ENCODE measurements at regions not wholly inside any gene's neighbourhood (a gene's known extent, or its start where the extent isn't known, plus 50 kb on each side); places are given as distances from the start of the nearest gene placed in this dataset.

DNA sequence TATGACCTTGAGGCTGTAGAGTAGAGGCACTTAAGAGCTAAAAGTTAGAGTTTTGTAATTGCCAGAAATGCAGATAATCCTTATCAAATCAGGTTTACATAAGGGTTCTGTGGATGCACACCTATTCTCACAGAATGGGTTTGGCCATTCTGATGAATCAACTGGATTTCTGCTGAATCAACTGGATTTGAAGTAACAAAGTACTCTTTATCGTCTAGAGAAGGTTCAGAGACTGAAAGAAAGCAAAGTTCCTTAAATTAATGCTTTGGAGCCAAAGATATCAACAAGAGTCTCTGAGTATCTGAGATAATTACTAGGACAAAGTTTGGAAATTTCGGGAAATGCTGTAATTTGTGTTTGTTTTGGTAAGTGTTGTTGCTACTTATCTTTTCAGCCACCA lies 669.6 kb upstream of the ZNF608 start:
- intact Hi-C loops (cut with micrococcal nuclease), result no loop called here

DNA sequence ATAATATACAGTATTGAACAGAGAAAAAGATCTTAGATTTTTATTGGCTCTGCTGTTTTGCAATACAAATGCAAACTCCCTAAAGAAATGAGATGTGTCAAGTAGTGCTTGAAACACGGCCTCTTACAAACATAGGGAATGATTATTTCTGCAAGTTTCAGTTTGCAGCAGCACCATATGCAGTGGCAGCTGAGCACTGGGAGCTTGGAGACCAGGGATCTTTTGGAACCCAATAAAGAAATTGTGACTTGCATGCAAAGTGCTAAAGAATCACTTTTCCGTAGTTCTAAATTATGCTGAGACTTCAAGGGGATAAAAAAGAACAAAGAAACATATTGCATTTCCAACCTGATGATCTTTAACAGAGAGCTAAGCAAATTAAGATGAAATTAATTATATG lies 674.6 kb upstream of the ZNF608 start:
- Histone ChIP-seq H3K9me3 (replicated peaks; ENCODE audit: control insufficient read depth, insufficient read depth, low read length) (no peaks in the 10 kb centered on the region), H3K27me3 (ENCODE audit: control insufficient read depth in 2 of 2, insufficient read depth in 2 of 2, low read length in 2 of 2) (no peaks in the 10 kb centered on the region), H3K27ac (ENCODE audit: insufficient read depth, low read depth, low read length) (no peak overlapping the region), H3K36me3 (ENCODE audit: control insufficient read depth in 2 of 2, extremely low read depth in 1 of 2, insufficient read depth in 2 of 2, low read length in 2 of 2) (no peaks in the 10 kb centered on the region), H3K79me2 (ENCODE audit: control insufficient read depth, insufficient read depth, low read length) (no peaks in the 10 kb centered on the region), H3K4me2 (ENCODE audit: insufficient read depth, low read length) (no peak overlapping the region), H3K9ac (replicated peaks; ENCODE audit: extremely low read depth, insufficient read depth, low read length) (no peak overlapping the region), H3K4me1 (ENCODE audit: control insufficient read depth, extremely low read depth, insufficient read depth, low read length) (no peaks in the 10 kb centered on the region), H2AFZ (ENCODE audit: low read depth, low read length) (no peak overlapping the region), H3K9me1 (replicated peaks; ENCODE audit: control insufficient read depth, extremely low read depth, insufficient read depth, low read length) (no peaks in the 10 kb centered on the region), H3K4me3 (replicated peaks in 1 of 3; ENCODE audit: insufficient read depth in 1 of 3, low read depth in 1 of 3, low read length in 3 of 3) (no peak overlapping the region), H4K20me1 (replicated peaks; ENCODE audit: control insufficient read depth, extremely low read depth, insufficient read depth, low read length) (no peaks in the 10 kb centered on the region)
- dilution Hi-C loops (cut with MboI; ENCODE audit: extremely low pct_ligation_motif_present, low sequenced_read_pairs), result no loop called here
- DNase-seq (ENCODE audit: low read depth, low spot score), result no peak
- TF ChIP-seq JUN (IDR thresholded peaks at IDR 0.05; ENCODE audit: borderline replicate concordance, insufficient read depth, insufficient read length, low read depth), result no peak
- TF ChIP-seq, protein P1, sequence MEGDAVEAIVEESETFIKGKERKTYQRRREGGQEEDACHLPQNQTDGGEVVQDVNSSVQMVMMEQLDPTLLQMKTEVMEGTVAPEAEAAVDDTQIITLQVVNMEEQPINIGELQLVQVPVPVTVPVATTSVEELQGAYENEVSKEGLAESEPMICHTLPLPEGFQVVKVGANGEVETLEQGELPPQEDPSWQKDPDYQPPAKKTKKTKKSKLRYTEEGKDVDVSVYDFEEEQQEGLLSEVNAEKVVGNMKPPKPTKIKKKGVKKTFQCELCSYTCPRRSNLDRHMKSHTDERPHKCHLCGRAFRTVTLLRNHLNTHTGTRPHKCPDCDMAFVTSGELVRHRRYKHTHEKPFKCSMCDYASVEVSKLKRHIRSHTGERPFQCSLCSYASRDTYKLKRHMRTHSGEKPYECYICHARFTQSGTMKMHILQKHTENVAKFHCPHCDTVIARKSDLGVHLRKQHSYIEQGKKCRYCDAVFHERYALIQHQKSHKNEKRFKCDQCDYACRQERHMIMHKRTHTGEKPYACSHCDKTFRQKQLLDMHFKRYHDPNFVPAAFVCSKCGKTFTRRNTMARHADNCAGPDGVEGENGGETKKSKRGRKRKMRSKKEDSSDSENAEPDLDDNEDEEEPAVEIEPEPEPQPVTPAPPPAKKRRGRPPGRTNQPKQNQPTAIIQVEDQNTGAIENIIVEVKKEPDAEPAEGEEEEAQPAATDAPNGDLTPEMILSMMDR (IDR thresholded peaks at IDR 0.05; ENCODE audit: extremely low read depth in 1 of 2, insufficient read depth in 1 of 2, low read depth in 1 of 2, low read length in 2 of 2), result no peak
- TF ChIP-seq FOS (IDR thresholded peaks at IDR 0.05; ENCODE audit: borderline replicate concordance, insufficient read depth, low read length), result no peak
- no peak for TF ChIP-seq POLR2A (IDR thresholded peaks at IDR 0.05; ENCODE audit: low read depth, low read length)
- no peak for TF ChIP-seq POLR2AphosphoS5 (IDR thresholded peaks at IDR 0.05; ENCODE audit: insufficient read depth, low read depth, low read length)
- TF ChIP-seq, protein P2, sequence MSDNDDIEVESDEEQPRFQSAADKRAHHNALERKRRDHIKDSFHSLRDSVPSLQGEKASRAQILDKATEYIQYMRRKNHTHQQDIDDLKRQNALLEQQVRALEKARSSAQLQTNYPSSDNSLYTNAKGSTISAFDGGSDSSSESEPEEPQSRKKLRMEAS (IDR thresholded peaks at IDR 0.05; ENCODE audit: insufficient read depth, insufficient read length), result no peak
- TF ChIP-seq MYC (IDR thresholded peaks at IDR 0.05; ENCODE audit: low read depth, low read length), result no peak
- TF ChIP-seq EZH2 (IDR thresholded peaks at IDR 0.05; ENCODE audit: borderline replicate concordance, low read depth, low read length, severe bottlenecking), result no peak
- no peak for TF ChIP-seq GATA2 (IDR thresholded peaks at IDR 0.05; ENCODE audit: insufficient read depth, insufficient read length, low read depth, low read length)
- CTCF ChIA-PET, result interaction anchor here (1.2 to 1.3 kb wide), 2 partner anchors 16 to 415 kb away, joined by 3 read pairs; no protein-coding TSS in a partner anchor
- intact Hi-C loops (cut with micrococcal nuclease), result no loop called here
- BruUV-seq (replicated peaks), result no TSS peak
- POLR2A ChIA-PET, result no interaction called here
- FAIRE-seq, result no peak

More for the DNA sequence above, 669.6 kb upstream of the ZNF608 start:
- Histone ChIP-seq H3K27ac (ENCODE audit: insufficient read depth, low read depth, low read length) (no peak overlapping the region), H3K4me1 (ENCODE audit: control insufficient read depth, extremely low read depth, insufficient read depth, low read length) (peaks cover 25% of the 10 kb centered on the region), H3K4me3 (replicated peaks in 1 of 3; ENCODE audit: insufficient read depth in 1 of 3, low read depth in 1 of 3, low read length in 3 of 3) (no peak overlapping the region), H3K27me3 (ENCODE audit: control insufficient read depth in 2 of 2, insufficient read depth in 2 of 2, low read length in 2 of 2) (no peaks in the 10 kb centered on the region), H3K36me3 (ENCODE audit: control insufficient read depth in 2 of 2, extremely low read depth in 1 of 2, insufficient read depth in 2 of 2, low read length in 2 of 2) (no peaks in the 10 kb centered on the region), H4K20me1 (replicated peaks; ENCODE audit: control insufficient read depth, extremely low read depth, insufficient read depth, low read length) (no peaks in the 10 kb centered on the region), H3K4me2 (ENCODE audit: insufficient read depth, low read length) (no peak overlapping the region), H3K9ac (replicated peaks; ENCODE audit: extremely low read depth, insufficient read depth, low read length) (no peak overlapping the region), H2AFZ (ENCODE audit: low read depth, low read length) (no peak overlapping the region), H3K9me3 (replicated peaks; ENCODE audit: control insufficient read depth, insufficient read depth, low read length) (no peaks in the 10 kb centered on the region), H3K79me2 (ENCODE audit: control insufficient read depth, insufficient read depth, low read length) (no peaks in the 10 kb centered on the region), H3K9me1 (replicated peaks; ENCODE audit: control insufficient read depth, extremely low read depth, insufficient read depth, low read length) (no peaks in the 10 kb centered on the region)
- no peak for FAIRE-seq
- ChIA-PET POLR2A (no interaction called here), CTCF (no interaction called here)
- no TSS peak for BruUV-seq (replicated peaks)
- TF ChIP-seq POLR2A (IDR thresholded peaks at IDR 0.05; ENCODE audit: low read depth, low read length), result no peak
- no peak for TF ChIP-seq GATA2 (IDR thresholded peaks at IDR 0.05; ENCODE audit: insufficient read depth, insufficient read length, low read depth, low read length)
- no peak for TF ChIP-seq MYC (IDR thresholded peaks at IDR 0.05; ENCODE audit: low read depth, low read length)
- DNase-seq (ENCODE audit: low read depth, low spot score), result no peak
- dilution Hi-C loops (cut with MboI; ENCODE audit: extremely low pct_ligation_motif_present, low sequenced_read_pairs), result no loop called here

Measured in endothelial cell of umbilical vein (primary cell).